IMR-90 (cell line): ENCODE measurements at regions not wholly inside any gene's neighbourhood (a gene's known extent, or its start where the extent isn't known, plus 50 kb on each side); places are given as distances from the start of the nearest gene placed in this dataset.

ENCODE experiments used
- ATAC-seq: fragments of 200-7000 bp; cut with Tn5 transposase; 2 replicates; pipeline ENCODE4 v1.9.1; 2020; ENCODE audit warnings: low read depth, mild to moderate bottlenecking, moderate library complexity
- BruUV-seq: library from RNA; stranded (reverse); fragments of 400-500 nt; replicated peaks from 2 replicates; lab custom pipeline; 2021; lab: Mats Ljungman, UMichigan
- CTCF ChIA-PET: fragments of 300-600 bp; formaldehyde crosslinking; extraction: SDS; loops from one replicate; lab custom pipeline; 2021; ENCODE audit warnings: antibody characterized with exemption; lab: Yijun Ruan, JAX
- POLR2A ChIA-PET: fragments of 300-600 bp; sonication (Branson Sonifier 250); formaldehyde crosslinking; loops from one replicate; lab custom pipeline; 2022; ENCODE audit warnings: antibody characterized with exemption; ENCODE audit not compliant: unreplicated experiment; lab: Charles Lee
- DNase-seq: peaks from one replicate; pipeline ENCODE4 v3.0.0; 2013
- H2AFZ ChIP-seq: replicated peaks from 2 replicates; pipeline ENCODE3; 2013; ENCODE audit warnings: low read length, mild to moderate bottlenecking; ENCODE audit not compliant: poor library complexity
- H2AK5ac ChIP-seq: 2 replicates; pipeline ENCODE4 v1.6.1; 2013; ENCODE audit warnings: low read depth, low read length, inconsistent platforms
- H2AK9ac ChIP-seq: replicated peaks from 2 replicates; pipeline ENCODE3; 2013; ENCODE audit warnings: mild to moderate bottlenecking, low read depth, low read length, moderate library complexity; ENCODE audit not compliant: poor library complexity
- H2BK120ac ChIP-seq: 2 replicates; pipeline ENCODE4 v1.6.1; 2013; ENCODE audit warnings: low read depth, low read length, inconsistent platforms
- H2BK15ac ChIP-seq: 3 replicates; pipeline ENCODE4 v1.6.1; 2013; ENCODE audit warnings: low read depth, low read length, inconsistent platforms
- H2BK20ac ChIP-seq: 2 replicates; pipeline ENCODE4 v1.6.1; 2013; ENCODE audit warnings: low read depth, mild to moderate bottlenecking, inconsistent platforms, low read length, moderate library complexity
- H2BK5ac ChIP-seq: 2 replicates; pipeline ENCODE4 v1.6.1; 2013; ENCODE audit warnings: mild to moderate bottlenecking, low read depth, low read length, inconsistent platforms; ENCODE audit not compliant: poor library complexity, severe bottlenecking
- H3K14ac ChIP-seq: replicated peaks from 2 replicates; pipeline ENCODE4 v1.6.1; 2013; ENCODE audit warnings: low read depth, low read length, inconsistent platforms
- H3K18ac ChIP-seq: 2 replicates; pipeline ENCODE4 v1.6.1; 2013; ENCODE audit warnings: low read depth, low read length, control low read depth
- H3K23ac ChIP-seq: 2 replicates; pipeline ENCODE4 v1.6.1; 2013; ENCODE audit warnings: low read depth, low read length, inconsistent platforms
- H3K27ac ChIP-seq: 2 replicates; pipeline ENCODE4 v1.5.1; 2013; ENCODE audit warnings: mild to moderate bottlenecking, control low read depth, low read length; ENCODE audit not compliant: insufficient read depth
- H3K27me3 ChIP-seq: 2 replicates; pipeline ENCODE4 v1.6.1; 2013; ENCODE audit warnings: low read length; ENCODE audit not compliant: control insufficient read depth, insufficient read depth
- H3K36me3 ChIP-seq: 2 replicates; pipeline ENCODE4 v1.6.1; 2013; ENCODE audit warnings: low read length, mixed read lengths; ENCODE audit not compliant: control insufficient read depth, insufficient read depth
- H3K4ac ChIP-seq: 2 replicates; pipeline ENCODE4 v1.6.1; 2013; ENCODE audit warnings: low read depth, low read length, inconsistent platforms
- H3K4me1 ChIP-seq: 2 replicates; pipeline ENCODE4 v1.6.1; 2013; ENCODE audit warnings: low read length, mixed read lengths; ENCODE audit not compliant: control insufficient read depth, insufficient read depth
- H3K4me2 ChIP-seq: 2 replicates; pipeline ENCODE4 v1.6.1; 2013; ENCODE audit warnings: low read depth, mild to moderate bottlenecking, control low read depth, low read length, moderate library complexity
- H3K4me3 ChIP-seq: 2 replicates; pipeline ENCODE4 v1.5.1; 2013; ENCODE audit warnings: low read depth, mild to moderate bottlenecking, control low read depth, low read length, moderate library complexity; ENCODE audit not compliant: insufficient read depth
- H3K56ac ChIP-seq: 2 replicates; pipeline ENCODE4 v1.6.1; 2013; ENCODE audit warnings: low read length, inconsistent platforms; ENCODE audit not compliant: insufficient read depth; ENCODE audit errors: extremely low read depth
- H3K79me1 ChIP-seq, 2 experiments: 2 replicates each; pipeline ENCODE4 v1.6.1; 2013; ENCODE audit warnings: low read length in 2 of 2, inconsistent platforms in 1 of 2, low read depth in 1 of 2
- H3K9ac ChIP-seq: 2 replicates; pipeline ENCODE4 v1.6.1; 2013; ENCODE audit warnings: low read depth, low read length, control low read depth
- H3K9me1 ChIP-seq: 2 replicates; pipeline ENCODE4 v1.6.1; 2013; ENCODE audit warnings: low read length, inconsistent platforms; ENCODE audit not compliant: insufficient read depth
- H3K9me3 ChIP-seq: 2 replicates; pipeline ENCODE4 v1.6.1; 2013; ENCODE audit warnings: low read length; ENCODE audit not compliant: control insufficient read depth, insufficient read depth
- H4K20me1 ChIP-seq: 2 replicates; pipeline ENCODE4 v1.6.1; 2013; ENCODE audit warnings: low read length, inconsistent platforms; ENCODE audit not compliant: insufficient read depth
- H4K5ac ChIP-seq: 2 replicates; pipeline ENCODE4 v1.6.1; 2013; ENCODE audit warnings: mild to moderate bottlenecking, low read depth, low read length, control low read depth
- H4K8ac ChIP-seq, 2 experiments: 2 replicates each; pipeline ENCODE4 v1.6.1; 2013; ENCODE audit warnings: low read depth in 2 of 2, low read length in 2 of 2, control low read depth in 1 of 2, inconsistent platforms in 1 of 2
- H4K91ac ChIP-seq: 2 replicates; pipeline ENCODE4 v1.6.1; 2013; ENCODE audit warnings: low read depth, low read length, inconsistent platforms; ENCODE audit not compliant: insufficient read depth
- MXI1 ChIP-seq: IDR thresholded peaks from 2 replicates; pipeline ENCODE4 v1.6.1; 2012; ENCODE audit warnings: low read depth, mild to moderate bottlenecking, low read length, moderate library complexity, borderline replicate concordance
- RFX5 ChIP-seq: IDR thresholded peaks from 2 replicates; pipeline ENCODE4 v1.8.0; 2012; ENCODE audit warnings: low read depth, mild to moderate bottlenecking, low read length, moderate library complexity
- SMC3 ChIP-seq: fragments of 150-350 bp; IDR thresholded peaks from 2 replicates; pipeline ENCODE4 v1.6.1; 2016; ENCODE audit warnings: low read depth, mild to moderate bottlenecking, antibody characterized with exemption, low read length, moderate library complexity
- WGBS, 2 experiments: methylation state at CpG; one replicate each; pipeline versions ENCODE4 v1.1.5 to v1.1.7; 2013; ENCODE audit warnings: missing lambda C conversion rate in 2 of 2; ENCODE audit not compliant: insufficient read length in 1 of 2; ENCODE audit errors: extremely low coverage in 2 of 2; 5-methylcytosine and 5-hydroxymethylcytosine counted together
- dilution Hi-C: fragments of 300-500 bp; cut with HindIII; formaldehyde crosslinking; loops from one replicate; pipeline ENCODE4 v1.14.3; 2018; ENCODE audit warnings: low sequenced_read_pairs; ENCODE audit not compliant: unreplicated experiment
- in situ Hi-C: fragments of 300-500 bp; cut with MboI; formaldehyde crosslinking; loops from 3 replicates; pipeline ENCODE4 v1.14.3; 2019; ENCODE audit warnings: low sequenced_read_pairs, inconsistent platforms, mixed read lengths
- intact Hi-C: fragments of 100-400 bp; cut with micrococcal nuclease; formaldehyde crosslinking; loops from 2 replicates; pipeline ENCODE4 v1.10.0; 2022
- TF ChIP-seq, protein P1 (sequence below): conservative IDR thresholded peaks from 2 replicates; pipeline ENCODE4 v1.5.1; 2012; ENCODE audit warnings: mild to moderate bottlenecking, low read depth, low read length, improper control_type of control experiment

DNA sequence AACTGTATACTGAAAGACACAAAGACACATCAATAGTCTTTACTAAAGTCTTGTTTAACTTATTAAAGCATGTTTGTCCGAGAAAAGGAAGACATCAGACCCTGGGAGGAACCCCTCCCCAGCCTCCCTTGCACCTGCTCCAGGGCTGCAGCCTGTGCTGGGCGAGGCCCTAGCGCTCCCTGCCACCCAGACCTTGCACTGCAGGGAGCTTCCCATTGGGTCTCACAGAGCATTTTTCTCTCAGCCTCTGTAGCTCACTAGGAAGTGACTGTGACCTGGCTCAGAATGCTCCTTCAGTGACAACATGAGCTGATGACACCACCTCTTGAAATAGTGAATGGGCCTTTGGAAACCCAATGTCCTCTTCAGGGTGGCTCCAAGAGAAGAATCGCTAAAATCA is 461.2 kb downstream of the TMEM121 start:
- ATAC-seq = no peak
- TF ChIP-seq RFX5 = no peak
- TF ChIP-seq MXI1 = no peak
- TF ChIP-seq, protein P1, sequence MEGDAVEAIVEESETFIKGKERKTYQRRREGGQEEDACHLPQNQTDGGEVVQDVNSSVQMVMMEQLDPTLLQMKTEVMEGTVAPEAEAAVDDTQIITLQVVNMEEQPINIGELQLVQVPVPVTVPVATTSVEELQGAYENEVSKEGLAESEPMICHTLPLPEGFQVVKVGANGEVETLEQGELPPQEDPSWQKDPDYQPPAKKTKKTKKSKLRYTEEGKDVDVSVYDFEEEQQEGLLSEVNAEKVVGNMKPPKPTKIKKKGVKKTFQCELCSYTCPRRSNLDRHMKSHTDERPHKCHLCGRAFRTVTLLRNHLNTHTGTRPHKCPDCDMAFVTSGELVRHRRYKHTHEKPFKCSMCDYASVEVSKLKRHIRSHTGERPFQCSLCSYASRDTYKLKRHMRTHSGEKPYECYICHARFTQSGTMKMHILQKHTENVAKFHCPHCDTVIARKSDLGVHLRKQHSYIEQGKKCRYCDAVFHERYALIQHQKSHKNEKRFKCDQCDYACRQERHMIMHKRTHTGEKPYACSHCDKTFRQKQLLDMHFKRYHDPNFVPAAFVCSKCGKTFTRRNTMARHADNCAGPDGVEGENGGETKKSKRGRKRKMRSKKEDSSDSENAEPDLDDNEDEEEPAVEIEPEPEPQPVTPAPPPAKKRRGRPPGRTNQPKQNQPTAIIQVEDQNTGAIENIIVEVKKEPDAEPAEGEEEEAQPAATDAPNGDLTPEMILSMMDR = no peak
- no peak for TF ChIP-seq SMC3
- BruUV-seq = no TSS peak

More for the DNA sequence above, 461.2 kb downstream of the TMEM121 start:
- no peak for DNase-seq
- dilution Hi-C loops = no loop called here
- H2AK9ac ChIP-seq = no peak overlapping the region
- no peak overlapping the region for H2BK120ac ChIP-seq
- H2BK5ac ChIP-seq = no peak overlapping the region
- no peak overlapping the region for H3K4me3 ChIP-seq
- H2AFZ ChIP-seq = no peak overlapping the region
- no peak overlapping the region for H3K56ac ChIP-seq
- H4K20me1 ChIP-seq = no peaks in the 10 kb centered on the region
- H3K14ac ChIP-seq = no peak overlapping the region
- H3K18ac ChIP-seq = no peak overlapping the region
- no CpG with 5 or more reads among the region's 4 CpGs for WGBS, 2 experiments
- no peak overlapping the region for H4K91ac ChIP-seq
- H3K27me3 ChIP-seq = no peaks in the 10 kb centered on the region
- ChIA-PET CTCF (no interaction called here), POLR2A (no interaction called here)
- H2BK20ac ChIP-seq = no peak overlapping the region
- intact Hi-C loops = no loop called here
- H3K4ac ChIP-seq = no peak overlapping the region
- H3K9ac ChIP-seq = no peak overlapping the region
- no peaks in the 10 kb centered on the region for H3K4me1 ChIP-seq
- H3K36me3 ChIP-seq = no peaks in the 10 kb centered on the region
- H3K9me3 ChIP-seq = peaks cover 11% of the 10 kb centered on the region; the same call in 1 of the 2 replicates
- H3K27ac ChIP-seq = no peak overlapping the region
- no peak overlapping the region for H3K23ac ChIP-seq
- H2BK15ac ChIP-seq = no peak overlapping the region
- H3K79me1 ChIP-seq = no peaks in the 10 kb centered on the region
- H2AK5ac ChIP-seq = no peak overlapping the region
- H4K5ac ChIP-seq = no peak overlapping the region
- in situ Hi-C loops = no loop called here
- H3K4me2 ChIP-seq = no peak overlapping the region
- H3K9me1 ChIP-seq = no peaks in the 10 kb centered on the region
- H4K8ac ChIP-seq = no peak overlapping the region
